Activated CD4-positive, alpha-beta memory T cell treated with anti-CD3 and anti-CD28 coated beads for 36 hours (primary cell): ENCODE measurements at regions not wholly inside any gene's neighbourhood (a gene's known extent, or its start where the extent isn't known, plus 50 kb on each side); places are given as distances from the start of the nearest gene placed in this dataset.
"Not testable (repeated sequence)": the region's sequence is repeated elsewhere in the genome, so short reads cannot be mapped to it uniquely, and the experiment has no call there.

Experiments
- CTCF ChIA-PET: fragments of 350-600 bp; sonication (Branson Sonifier 250); formaldehyde crosslinking; loops from one replicate; lab custom pipeline; 2021; ENCODE audit warnings: antibody characterized with exemption, inconsistent platforms; lab: Charles Lee
- POLR2A ChIA-PET: fragments of 350-600 bp; sonication (Branson Sonifier 250); formaldehyde crosslinking; loops from one replicate; lab custom pipeline; 2021; ENCODE audit warnings: antibody characterized with exemption; lab: Charles Lee
- DNase-seq: peaks from one replicate; pipeline ENCODE4 v3.0.0-alpha.2; 2020
- H3K27ac Mint-ChIP-seq: one replicate; pipeline ENCODE4 v1.8.0; 2021; ENCODE audit warnings: mixed read lengths
- H3K27me3 Mint-ChIP-seq: one replicate; pipeline ENCODE4 v1.8.0; 2021; ENCODE audit warnings: mixed read lengths
- H3K36me3 Mint-ChIP-seq: one replicate; pipeline ENCODE4 v1.8.0; 2021; ENCODE audit warnings: mixed read lengths
- H3K4me1 Mint-ChIP-seq: one replicate; pipeline ENCODE4 v1.8.0; 2021; ENCODE audit warnings: low read depth, mixed read lengths
- H3K4me3 Mint-ChIP-seq: one replicate; pipeline ENCODE4 v1.8.0; 2021; ENCODE audit warnings: mild to moderate bottlenecking, mixed read lengths
- H3K9me3 Mint-ChIP-seq: one replicate; pipeline ENCODE4 v1.8.0; 2021; ENCODE audit warnings: mixed read lengths
- intact Hi-C: fragments of 100-400 bp; cut with micrococcal nuclease; formaldehyde crosslinking; loops from one replicate; pipeline ENCODE4 v1.15.1; 2023

- DNase-seq, H3K9me3 Mint-ChIP-seq, H3K36me3 Mint-ChIP-seq, H3K4me3 Mint-ChIP-seq, H3K4me1 Mint-ChIP-seq, H3K27ac Mint-ChIP-seq, H3K27me3 Mint-ChIP-seq, POLR2A ChIA-PET, CTCF ChIA-PET, intact Hi-C loops: not testable (repeated sequence)
Observed at GRCh38 chrX:947262-947661, 265.2 kb downstream of the CRLF2 start.

DNA sequence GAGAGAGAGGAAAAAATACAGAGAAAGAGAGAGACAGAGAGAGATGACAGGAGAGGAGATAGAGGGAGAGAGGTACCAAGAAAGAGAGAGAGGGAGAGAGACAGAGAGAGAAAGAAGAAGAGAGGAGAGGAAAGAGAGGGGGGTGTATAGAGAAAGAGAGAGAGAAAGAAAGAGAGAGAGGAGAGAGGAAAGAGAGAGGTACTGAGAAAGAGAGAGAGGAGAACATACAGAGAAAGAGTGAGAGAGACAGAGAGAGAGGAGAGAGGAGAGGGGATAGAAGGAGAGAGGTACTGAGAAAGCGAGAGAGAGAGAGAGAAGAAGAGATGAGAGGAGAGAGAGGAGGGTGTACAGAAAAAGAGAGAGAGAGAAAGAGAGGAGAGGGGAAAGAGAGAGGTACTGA lies 269.4 kb downstream of the CRLF2 start:
- peaks cover 2% of the 10 kb centered on the region for H3K9me3 Mint-ChIP-seq
- intact Hi-C loops: no loop called here

DNA sequence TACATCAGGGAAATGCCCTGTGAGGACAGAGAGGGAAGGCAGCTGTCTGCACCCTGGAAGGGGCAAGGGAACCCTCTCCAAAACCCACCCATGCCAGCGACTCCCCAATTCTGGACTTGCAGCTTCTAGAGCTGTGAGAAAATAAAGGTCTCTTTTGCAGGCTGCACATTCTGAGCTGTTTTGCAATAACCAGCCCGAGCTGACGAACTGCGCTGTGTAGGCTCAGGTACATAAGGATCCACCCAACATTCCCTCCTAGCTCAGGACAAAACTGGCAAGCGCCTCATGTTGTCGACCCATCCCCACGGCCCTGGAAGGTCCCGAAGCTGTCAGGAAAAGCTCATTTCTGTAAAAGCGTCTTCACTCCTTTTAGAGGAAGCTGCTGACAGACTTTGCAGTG lies 271.8 kb downstream of the CRLF2 start:
- intact Hi-C loops: no loop called here
- ChIA-PET POLR2A (no interaction called here), CTCF (no interaction called here)
- Mint-ChIP-seq H3K27me3 (no peaks in the 10 kb centered on the region), H3K36me3 (no peaks in the 10 kb centered on the region), H3K4me1 (no peaks in the 10 kb centered on the region), H3K4me3 (no peak overlapping the region), H3K27ac (no peak overlapping the region), H3K9me3 (no peaks in the 10 kb centered on the region)
- no peak for DNase-seq

More for the DNA sequence above, 269.4 kb downstream of the CRLF2 start:
- POLR2A ChIA-PET: no interaction called here
- Mint-ChIP-seq H3K4me1 (no peaks in the 10 kb centered on the region), H3K27me3 (no peaks in the 10 kb centered on the region), H3K36me3 (no peaks in the 10 kb centered on the region), H3K4me3 (no peak overlapping the region), H3K27ac (no peak overlapping the region)
- CTCF ChIA-PET: no interaction called here
- no peak for DNase-seq

GRCh38 chrX:936979-937769 lies 275.3 kb downstream of the CRLF2 start:
- ChIA-PET POLR2A (no interaction called here), CTCF (no interaction called here)
- DNase-seq: no peak
- no peak overlapping the region for H3K27ac Mint-ChIP-seq
- H3K4me3 Mint-ChIP-seq: no peak overlapping the region
- no peaks in the 10 kb centered on the region for H3K9me3 Mint-ChIP-seq
- no peaks in the 10 kb centered on the region for H3K4me1 Mint-ChIP-seq
- H3K27me3 Mint-ChIP-seq: no peaks in the 10 kb centered on the region
- no peaks in the 10 kb centered on the region for H3K36me3 Mint-ChIP-seq
- intact Hi-C loops: no loop called here

- Mint-ChIP-seq H3K4me3 (no peak overlapping the region), H3K27me3 (no peaks in the 10 kb centered on the region), H3K36me3 (no peaks in the 10 kb centered on the region), H3K4me1 (no peaks in the 10 kb centered on the region), H3K27ac (no peak overlapping the region), H3K9me3 (peaks cover 5% of the 10 kb centered on the region)
- DNase-seq: no peak
- CTCF ChIA-PET: no interaction called here
- intact Hi-C loops: no loop called here
- POLR2A ChIA-PET: no interaction called here
Observed at GRCh38 chrX:933611-934010, 278.8 kb downstream of the CRLF2 start.

GRCh38 chrX:928606-929005 lies 283.8 kb downstream of the CRLF2 start:
- POLR2A ChIA-PET: no interaction called here
- no peak overlapping the region for H3K4me3 Mint-ChIP-seq
- no peak for DNase-seq
- H3K27me3 Mint-ChIP-seq: no peaks in the 10 kb centered on the region
- H3K9me3 Mint-ChIP-seq: peaks cover 5% of the 10 kb centered on the region
- CTCF ChIA-PET: no interaction called here
- no peak overlapping the region for H3K27ac Mint-ChIP-seq
- intact Hi-C loops: no loop called here
- H3K4me1 Mint-ChIP-seq: no peaks in the 10 kb centered on the region
- no peaks in the 10 kb centered on the region for H3K36me3 Mint-ChIP-seq

DNA sequence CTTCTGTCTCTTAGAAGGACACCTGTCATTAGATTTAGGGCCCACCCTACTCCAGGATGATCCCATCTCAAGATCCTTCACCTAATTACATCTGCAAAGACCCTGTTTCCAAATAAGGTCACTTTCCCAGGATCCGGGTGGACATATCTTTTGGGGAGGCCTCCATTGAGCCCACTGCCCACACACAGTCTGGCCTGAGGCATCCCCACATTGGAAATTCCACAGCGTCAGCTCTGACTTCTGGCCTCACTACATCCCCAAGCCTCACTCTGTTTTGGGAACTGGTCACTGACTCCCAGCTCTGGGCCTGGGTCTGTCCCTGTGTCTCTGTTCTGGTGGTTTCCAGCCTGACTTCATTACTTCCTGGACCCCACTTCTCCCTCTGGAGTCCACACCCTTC lies 285.5 kb downstream of the CRLF2 start:
- Mint-ChIP-seq H3K36me3 (no peaks in the 10 kb centered on the region), H3K9me3 (peaks cover 5% of the 10 kb centered on the region), H3K27me3 (no peaks in the 10 kb centered on the region), H3K4me3 (no peak overlapping the region), H3K4me1 (no peaks in the 10 kb centered on the region), H3K27ac (no peak overlapping the region)
- DNase-seq: no peak
- ChIA-PET CTCF (no interaction called here), POLR2A (no interaction called here)
- intact Hi-C loops: no loop called here

DNA sequence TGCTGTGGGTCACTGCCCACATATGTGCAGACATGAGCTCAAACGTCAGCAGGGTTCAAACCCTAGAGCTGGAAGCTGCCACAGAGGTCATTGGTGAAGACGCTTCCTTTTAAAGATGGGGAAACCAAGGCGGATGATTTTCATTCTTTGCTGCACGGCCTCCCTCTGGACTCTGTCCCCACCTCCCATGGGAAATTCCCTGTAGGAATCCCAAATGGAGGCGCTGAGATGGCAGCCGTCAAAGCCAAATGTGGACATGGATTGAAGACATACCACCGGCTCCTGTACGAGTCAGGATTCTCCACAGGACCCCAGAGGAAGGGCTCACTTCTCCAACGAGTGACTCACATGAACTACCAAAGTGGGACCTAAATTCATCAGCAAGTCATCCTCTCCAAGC lies 286.4 kb downstream of the CRLF2 start:
- ChIA-PET CTCF (no interaction called here), POLR2A (no interaction called here)
- no peak overlapping the region for H3K4me3 Mint-ChIP-seq
- H3K4me1 Mint-ChIP-seq: no peaks in the 10 kb centered on the region
- no peaks in the 10 kb centered on the region for H3K27me3 Mint-ChIP-seq
- intact Hi-C loops: no loop called here
- DNase-seq: no peak
- no peaks in the 10 kb centered on the region for H3K36me3 Mint-ChIP-seq
- H3K9me3 Mint-ChIP-seq: peaks cover 5% of the 10 kb centered on the region
- no peak overlapping the region for H3K27ac Mint-ChIP-seq

DNA sequence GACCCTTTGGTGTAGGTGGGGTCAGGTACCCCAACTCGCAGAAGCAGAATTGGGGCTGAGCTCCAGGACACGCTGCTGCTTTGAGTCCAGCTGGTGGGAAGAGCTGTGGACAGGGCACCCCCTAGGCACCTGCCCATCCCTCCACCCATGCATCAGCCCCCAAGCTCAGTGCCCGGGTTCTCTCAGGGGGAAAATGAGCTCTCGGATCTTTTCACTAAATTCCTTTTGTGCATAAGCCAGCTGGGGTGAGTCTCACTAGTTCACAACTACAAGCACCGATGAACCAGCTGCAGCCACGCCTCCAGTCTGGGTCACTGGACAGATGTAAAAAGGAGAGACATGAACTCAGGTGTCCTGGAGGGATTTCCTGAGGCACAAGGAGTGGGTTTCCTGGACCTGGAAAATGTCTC lies 286.8 kb downstream of the CRLF2 start:
- Mint-ChIP-seq H3K9me3 (peaks cover 5% of the 10 kb centered on the region), H3K27me3 (no peaks in the 10 kb centered on the region), H3K4me1 (no peaks in the 10 kb centered on the region), H3K27ac (no peak overlapping the region), H3K4me3 (no peak overlapping the region), H3K36me3 (no peaks in the 10 kb centered on the region)
- DNase-seq: no peak
- ChIA-PET CTCF (no interaction called here), POLR2A (no interaction called here)
- intact Hi-C loops: no loop called here

- Mint-ChIP-seq H3K36me3 (no peaks in the 10 kb centered on the region), H3K27ac (no peak overlapping the region), H3K9me3 (peaks cover 6% of the 10 kb centered on the region), H3K4me3 (no peak overlapping the region), H3K4me1 (no peaks in the 10 kb centered on the region), H3K27me3 (no peaks in the 10 kb centered on the region)
- DNase-seq: no peak
- POLR2A ChIA-PET: no interaction called here
- intact Hi-C loops: no loop called here
- CTCF ChIA-PET: no interaction called here
Observed at GRCh38 chrX:925094-925493, 287.4 kb downstream of the CRLF2 start.

GRCh38 chrX:924017-924416 lies 288.4 kb downstream of the CRLF2 start:
- Mint-ChIP-seq H3K27ac (no peak overlapping the region), H3K4me1 (no peaks in the 10 kb centered on the region), H3K36me3 (no peaks in the 10 kb centered on the region), H3K9me3 (peaks cover 6% of the 10 kb centered on the region), H3K4me3 (no peak overlapping the region), H3K27me3 (no peaks in the 10 kb centered on the region)
- POLR2A ChIA-PET: no interaction called here
- CTCF ChIA-PET: no interaction called here
- intact Hi-C loops: no loop called here
- no peak for DNase-seq

- Mint-ChIP-seq H3K27me3 (no peaks in the 10 kb centered on the region), H3K36me3 (no peaks in the 10 kb centered on the region), H3K4me3 (no peak overlapping the region), H3K9me3 (peaks cover 6% of the 10 kb centered on the region), H3K4me1 (no peaks in the 10 kb centered on the region), H3K27ac (no peak overlapping the region)
- POLR2A ChIA-PET: no interaction called here
- DNase-seq: no peak
- intact Hi-C loops: no loop called here
- CTCF ChIA-PET: no interaction called here
Observed at GRCh38 chrX:920234-920799, 289.7 kb downstream of the SHOX start.

DNA sequence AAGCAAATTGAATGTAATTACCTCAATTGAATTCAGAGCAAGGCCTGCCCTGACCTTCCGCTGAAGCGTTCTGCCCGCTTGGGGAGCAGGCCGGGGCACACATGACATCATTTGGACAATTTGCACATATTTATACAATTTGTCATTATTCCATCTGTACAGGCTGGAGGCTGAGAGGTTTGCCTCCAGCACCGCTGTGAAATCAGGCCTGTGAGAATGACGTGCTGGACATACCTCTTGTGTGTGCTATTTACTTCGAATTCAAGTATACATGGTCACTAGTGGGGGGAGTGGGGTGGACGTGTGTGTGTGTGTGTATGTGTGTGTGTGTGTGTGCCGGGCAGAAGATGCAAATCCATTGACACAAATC lies 285.6 kb downstream of the SHOX start:
- H3K4me3 Mint-ChIP-seq: no peak overlapping the region
- POLR2A ChIA-PET: no interaction called here
- peaks cover 2% of the 10 kb centered on the region for H3K27me3 Mint-ChIP-seq
- no peak for DNase-seq
- intact Hi-C loops: loop anchor here (10.0 kb wide), 2 partner anchors 249 to 341 kb away; no protein-coding TSS in a partner anchor
- CTCF ChIA-PET: no interaction called here
- H3K4me1 Mint-ChIP-seq: no peaks in the 10 kb centered on the region
- H3K9me3 Mint-ChIP-seq: peaks cover 6% of the 10 kb centered on the region
- no peak overlapping the region for H3K27ac Mint-ChIP-seq
- no peaks in the 10 kb centered on the region for H3K36me3 Mint-ChIP-seq
